ENCODE measurements at regions not wholly inside any gene's neighbourhood (a gene's known extent, or its start where the extent isn't known, plus 50 kb on each side); places are given as distances from the start of the nearest gene placed in this dataset.

DNA sequence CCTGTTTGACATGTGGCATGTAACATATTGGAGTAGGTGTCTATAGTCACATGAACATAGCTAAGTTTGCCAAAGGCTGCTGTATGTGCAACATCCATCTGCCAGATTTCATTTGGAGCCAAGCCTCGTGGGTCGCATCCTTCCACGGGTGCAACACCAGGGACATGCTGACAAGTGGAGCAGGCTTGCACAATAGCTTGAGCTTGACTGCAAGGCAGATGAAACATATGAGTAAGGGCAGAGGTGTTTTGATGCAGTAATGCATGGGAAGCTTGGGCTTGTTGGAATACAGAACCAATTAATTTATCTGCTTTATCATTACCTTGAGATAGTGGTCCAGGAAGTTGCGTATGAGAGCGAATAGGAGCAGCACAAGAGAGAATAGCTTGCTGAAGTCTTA, 74.1 kb upstream of the BTN3A2 start:
- no peak for DNase-seq (ENCODE audit: low spot score)

DNA sequence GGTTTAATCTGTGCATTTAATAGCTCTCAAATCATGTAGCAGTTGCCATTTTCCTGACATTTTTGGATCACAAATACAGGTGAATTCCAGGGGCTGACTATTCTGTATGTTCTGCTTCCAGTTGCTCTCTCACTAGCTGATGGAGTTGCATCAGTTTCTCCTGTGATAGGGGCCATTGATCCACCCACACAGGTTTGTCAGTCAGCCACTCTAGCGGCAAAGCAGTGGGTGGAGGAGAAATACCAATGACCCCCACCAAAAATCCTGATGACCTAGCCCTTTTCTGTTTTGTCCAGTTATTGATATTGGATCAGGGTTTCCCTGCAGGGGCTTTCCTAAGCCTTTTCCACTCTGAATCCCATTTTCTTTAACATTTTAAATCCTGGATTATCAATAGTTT, 72.3 kb upstream of the BTN3A2 start:
- no peak for DNase-seq (ENCODE audit: low spot score)

DNA sequence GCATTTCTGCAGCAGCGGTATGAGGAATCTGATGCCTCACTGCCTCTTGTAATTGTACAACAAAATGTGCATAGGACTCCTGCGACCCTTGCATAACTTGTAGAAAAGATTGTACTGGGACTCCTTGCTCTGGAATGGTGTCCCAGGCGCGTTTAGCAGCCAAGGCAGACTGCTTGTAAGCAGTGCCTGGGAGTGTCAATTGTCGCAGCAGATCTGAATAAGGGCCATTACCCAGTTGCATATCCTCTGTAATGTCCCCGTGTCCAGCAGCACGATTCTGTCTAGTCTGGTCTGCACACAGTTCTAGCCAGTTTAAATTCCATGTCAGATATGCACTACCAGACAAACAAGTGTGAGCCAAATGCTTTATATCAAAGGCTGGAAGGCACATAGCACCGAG, 70.7 kb upstream of the BTN3A2 start:
- no peak for DNase-seq (ENCODE audit: low spot score)

DNA sequence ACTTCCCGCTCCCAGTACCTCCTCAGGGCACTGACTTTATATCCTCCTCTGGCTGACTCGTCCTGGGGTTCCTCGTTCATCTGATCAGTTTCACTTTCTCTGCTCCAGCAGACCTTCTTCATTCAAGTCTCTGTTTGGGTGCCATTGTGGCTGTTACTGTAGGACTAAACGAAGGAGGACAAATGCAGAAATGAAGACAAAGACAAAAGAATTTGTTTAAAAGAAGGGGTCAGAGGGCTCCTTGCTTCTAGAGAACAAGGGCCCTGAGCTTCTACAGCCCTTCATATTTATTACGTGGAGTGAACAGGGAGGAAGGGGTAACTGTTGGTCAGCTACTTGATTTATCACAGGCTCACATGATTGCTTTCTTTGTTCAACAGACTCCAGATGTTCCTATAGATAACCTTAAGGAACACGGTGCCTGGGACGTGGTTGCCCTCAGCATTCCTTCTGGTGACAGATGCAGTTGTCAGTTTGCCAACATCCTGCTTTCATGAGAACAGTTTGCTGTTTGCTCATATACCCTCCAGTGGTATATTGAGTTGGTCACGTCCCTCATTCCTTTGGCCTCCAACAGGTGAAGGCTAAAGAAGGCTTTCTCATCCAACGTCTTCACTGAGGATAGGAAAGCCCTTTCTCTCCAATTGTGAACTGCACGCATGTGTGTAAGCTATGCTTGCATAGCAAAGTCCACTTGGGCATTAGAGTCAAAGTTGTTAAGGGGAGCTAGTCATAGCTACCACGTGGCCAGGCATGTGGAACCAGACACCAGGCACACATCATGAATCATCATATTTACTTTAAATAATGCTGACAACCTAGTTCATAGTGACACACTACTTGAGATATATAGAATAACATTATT, 69.1 kb upstream of the BTN3A2 start:
- DNase-seq (ENCODE audit: low spot score), result no peak

DNA sequence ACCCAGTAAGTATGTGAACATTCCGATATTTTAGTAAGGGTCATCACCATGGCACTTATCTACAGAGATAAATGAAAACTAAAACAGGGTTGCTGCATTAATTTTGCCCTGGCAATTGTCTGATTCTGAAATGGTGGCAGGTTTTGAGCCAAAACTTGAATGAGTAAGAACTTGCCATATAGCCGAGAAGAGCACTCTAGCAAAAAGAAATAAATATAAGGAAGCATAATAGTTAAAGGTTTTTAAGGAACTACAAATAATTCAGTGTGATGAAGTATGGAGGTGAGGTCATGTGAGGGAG, 68.5 kb upstream of the BTN3A2 start:
- no peak for DNase-seq (ENCODE audit: low spot score)

DNA sequence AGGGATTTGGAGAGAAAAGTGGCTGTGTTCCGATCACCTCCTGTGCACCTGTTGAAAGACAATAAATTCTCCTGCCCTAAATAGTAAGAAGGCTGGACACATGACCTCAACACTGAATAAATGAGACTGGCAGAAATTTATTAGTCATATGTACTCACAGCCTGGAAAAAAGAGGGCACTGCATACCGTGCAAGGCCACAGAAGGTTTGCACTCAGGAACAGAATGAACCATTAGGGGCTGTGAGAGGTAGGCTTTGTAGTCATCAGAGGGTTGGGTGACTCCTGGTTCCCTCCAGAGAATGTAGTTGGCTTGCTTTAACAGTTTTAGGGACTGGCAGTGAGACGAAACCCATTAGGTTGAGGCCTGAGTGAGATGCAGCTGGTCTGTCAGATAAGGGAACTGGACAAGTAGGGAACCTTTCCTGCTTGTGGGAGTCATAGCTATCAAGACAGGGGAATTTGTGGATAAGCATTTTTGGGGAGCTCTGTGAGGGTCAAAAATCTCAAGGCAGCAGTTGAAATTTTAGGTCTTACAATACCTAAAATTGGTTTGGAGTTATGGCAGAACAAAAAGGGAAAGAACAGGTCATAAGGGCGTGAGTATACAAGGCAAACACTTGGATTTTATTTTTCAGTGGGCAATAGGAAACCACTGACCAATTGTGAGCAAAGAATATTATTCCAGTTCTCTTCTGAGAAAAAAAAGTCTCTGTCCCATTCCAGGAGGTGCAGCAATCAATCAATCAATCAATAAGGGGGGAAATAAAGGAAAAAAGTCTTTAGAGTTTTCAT, 67.9 kb upstream of the BTN3A2 start:
- DNase-seq (ENCODE audit: low spot score), result no peak

DNA sequence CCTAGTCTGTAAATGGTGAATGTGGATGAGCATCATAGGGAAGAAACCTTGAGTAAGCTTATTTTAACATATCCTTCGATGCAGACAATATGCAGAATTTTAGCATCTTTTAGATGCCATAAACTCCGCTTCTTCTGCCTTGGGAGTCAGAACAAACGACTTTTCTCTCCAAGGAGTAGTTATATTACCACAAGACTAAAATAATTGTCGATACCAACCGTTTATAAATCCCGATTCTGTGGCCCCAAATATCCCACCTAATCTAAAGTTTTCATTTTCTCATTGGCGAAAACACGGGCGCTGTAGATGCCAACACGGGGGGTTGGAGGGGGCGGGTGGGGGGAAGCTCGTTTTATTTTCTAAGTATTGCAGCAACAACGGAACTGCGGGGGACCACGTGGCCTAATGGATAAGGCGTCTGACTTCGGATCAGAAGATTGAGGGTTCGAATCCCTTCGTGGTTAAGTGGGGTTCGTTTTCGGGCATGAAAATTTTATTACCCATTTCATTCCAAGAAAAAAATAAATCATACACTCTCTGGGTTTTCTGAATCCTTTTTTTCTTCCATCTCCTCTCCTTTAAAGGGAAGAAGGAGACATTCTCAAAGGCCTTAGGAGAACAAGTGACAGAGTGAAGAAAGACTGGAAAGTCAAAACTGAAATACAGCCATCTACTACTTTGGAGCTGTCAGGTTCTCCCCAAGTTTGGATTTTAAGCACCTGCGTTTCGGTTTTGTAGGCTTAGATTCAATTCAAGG, 65.5 kb upstream of the BTN3A2 start:
- no peak for DNase-seq (ENCODE audit: low spot score)

DNA sequence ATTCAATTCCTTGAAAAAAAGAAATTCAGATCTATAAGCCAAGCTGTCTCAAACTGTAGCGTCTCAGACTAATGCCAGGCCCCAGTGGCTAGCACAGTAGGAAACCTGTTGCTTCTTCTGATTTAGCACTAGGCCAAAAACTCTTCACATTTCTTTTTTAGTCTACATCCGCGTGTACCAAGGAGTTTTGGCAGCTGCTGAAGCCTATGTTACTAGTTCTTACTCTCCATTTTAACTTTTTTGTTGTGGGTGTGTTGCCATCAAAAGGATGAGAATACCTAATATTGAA, 65.0 kb upstream of the BTN3A2 start:
- DNase-seq (ENCODE audit: low spot score), result no peak

DNA sequence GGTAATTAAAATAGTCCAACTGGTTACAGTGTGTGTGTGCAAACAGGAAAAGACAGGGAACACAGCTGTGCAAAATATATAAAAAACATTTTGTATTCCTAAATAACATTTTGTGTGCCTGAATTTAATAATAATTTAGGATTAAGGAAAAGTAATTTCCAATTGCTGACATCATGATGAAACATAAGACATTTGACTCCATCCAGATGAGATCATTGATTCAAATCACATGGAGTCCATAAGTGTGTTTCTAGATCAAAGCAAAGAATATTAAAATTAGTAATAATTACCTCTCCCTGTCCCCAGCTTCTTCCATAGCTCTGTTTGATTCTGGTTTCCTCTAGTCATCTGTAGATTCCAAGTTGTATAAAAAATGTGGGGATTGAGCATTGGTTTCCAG, 64.6 kb upstream of the BTN3A2 start:
- DNase-seq (ENCODE audit: low spot score), result no peak

DNA sequence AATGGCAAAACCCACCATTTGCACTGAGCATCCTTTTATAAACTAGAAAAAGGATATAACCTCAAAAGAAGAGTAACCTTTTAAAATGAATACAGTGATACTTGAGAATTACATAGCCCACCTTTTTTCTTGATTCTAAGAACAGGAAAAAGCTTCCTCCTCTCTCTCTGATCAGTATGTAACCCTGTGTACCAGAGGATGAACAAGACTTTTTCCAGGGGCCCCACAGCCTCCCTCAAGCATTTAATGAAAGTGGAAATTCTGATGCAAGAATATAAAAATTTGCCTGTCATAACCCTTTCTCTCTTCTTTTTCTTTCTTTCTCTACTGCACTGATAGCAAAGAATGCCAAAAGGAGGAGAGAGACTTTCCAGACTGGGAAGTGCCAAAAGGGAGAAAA, 64.2 kb upstream of the BTN3A2 start:
- no peak for DNase-seq (ENCODE audit: low spot score)

DNA sequence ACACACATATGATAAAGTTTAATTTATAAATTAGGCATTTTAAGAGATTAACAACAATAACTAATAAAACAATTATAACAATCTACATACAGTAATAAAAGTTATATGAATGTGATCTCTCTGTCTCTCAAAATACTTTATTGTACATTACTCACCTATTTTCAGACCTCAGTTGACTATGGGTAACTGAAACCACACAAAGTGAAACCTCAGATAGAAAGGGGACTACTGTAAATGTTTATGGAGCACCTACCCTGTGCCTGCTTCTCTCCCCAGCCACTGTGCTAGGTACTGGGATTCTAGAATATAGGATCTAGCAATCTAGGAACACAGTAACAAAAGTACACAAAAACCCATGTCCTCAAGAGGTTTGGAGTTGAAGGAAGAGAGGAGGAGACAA, 63.4 kb upstream of the BTN3A2 start:
- DNase-seq (ENCODE audit: low spot score), result no peak

DNA sequence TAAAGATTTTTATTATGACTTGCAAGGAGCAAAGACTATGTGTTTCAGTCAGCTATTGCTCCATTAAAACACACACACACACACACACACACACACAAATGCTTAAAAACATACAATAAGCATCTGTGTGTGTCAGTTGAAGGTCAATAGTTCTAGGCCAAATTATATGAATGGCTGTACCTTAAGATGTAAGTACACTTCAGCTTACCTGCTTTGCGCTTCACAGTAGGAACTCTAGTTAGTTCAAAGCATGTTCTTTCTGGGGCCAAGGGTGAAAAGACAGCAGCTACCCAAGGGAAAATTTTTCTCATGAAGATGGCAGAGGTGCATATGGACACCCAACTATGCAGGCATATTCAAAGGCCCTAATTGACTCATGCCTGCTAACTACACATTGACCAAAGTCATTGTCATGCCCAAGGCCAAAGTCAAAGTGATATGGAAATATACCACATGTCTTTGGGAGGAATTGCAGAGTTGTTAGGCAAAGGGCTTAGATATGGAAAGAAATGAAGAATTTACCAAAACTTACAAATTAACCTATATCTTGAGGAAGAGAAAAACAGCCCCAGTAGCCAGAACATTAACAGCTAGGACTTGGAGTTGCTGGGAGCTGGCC, 61.9 kb upstream of the BTN3A2 start:
- no peak for DNase-seq (ENCODE audit: low spot score)

DNA sequence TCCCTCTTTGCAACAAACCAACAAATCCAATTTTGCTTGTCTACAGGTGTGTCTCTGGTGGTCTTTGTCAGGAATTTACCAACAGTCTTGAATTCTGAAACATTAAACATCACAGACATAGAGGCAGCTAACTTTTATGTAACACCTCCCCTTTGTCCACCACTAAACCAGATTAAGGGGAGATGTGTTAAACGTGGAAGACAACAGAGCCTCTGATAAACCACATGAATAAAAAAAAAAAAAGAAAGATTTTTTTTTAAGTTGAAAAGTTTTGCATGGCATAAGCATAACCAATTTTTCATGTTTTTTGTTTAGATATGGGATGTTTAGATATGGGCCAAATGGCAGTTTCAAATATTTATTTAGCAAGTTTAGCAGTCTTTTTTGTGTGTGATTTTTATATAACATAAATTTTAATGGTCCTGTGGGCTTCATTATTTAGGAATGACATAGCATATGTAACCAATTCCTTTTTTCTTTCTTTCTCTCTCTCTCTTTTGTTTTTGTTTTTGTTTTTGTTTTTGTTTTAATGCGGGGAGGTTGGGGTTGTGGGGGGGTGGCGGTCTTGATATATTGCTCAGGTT, 60.7 kb upstream of the BTN3A2 start:
- DNase-seq (ENCODE audit: low spot score), result no peak

DNA sequence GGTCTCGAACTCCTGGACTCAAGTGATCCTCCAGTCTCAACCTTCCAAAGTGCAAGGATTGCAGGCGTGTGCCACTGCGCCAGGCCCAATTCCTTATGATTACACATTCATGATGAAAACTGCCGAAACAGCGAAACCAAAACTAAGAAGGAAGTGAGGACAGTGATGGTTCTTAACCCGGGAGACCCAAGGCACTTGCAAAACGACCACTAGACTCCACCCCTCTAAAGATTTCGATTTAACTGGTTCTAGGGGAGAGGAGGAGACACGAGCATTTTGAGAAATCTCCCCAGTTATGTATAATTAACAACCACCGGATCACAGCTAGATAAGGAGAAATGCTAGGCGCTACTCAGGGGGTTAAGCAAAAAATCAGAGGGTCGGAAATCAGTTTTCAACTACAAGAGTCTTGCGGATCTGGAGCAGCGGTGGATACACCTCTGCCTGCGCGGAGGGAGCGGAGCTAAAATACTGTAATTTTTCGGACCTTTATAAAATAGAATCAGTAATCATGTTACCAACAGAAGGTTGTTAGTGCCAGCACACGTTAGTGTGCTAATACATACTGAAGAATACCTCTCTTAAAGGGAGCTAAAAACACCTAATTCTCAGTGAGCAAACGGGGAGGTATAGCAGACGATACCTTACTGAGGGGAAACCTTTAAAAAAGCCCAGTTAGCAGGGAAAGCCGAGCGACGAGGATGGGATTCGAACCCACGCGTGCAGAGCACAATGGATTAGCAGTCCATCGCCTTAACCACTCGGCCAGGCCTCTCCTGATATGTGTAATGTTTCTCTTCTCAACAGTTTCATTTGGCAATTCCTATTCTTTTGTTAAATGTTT, 60.0 kb upstream of the BTN3A2 start:
- DNase-seq (ENCODE audit: low spot score), result no peak

DNA sequence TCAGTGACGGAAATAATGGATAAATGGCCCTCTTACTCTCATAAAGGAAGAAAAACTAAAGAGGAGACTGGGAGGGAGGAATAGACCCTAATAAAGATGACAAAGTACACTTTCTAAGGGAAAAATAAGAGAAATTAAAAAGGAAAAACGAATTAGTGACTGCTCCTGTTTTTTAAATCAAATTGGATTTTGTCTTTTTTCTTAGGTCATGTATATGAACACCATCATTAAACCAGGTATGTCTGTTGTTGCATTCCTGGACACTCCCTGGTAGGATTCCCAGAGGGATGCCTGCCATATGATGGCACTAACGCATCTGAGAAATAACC, 59.4 kb upstream of the BTN3A2 start:
- no peak for DNase-seq (ENCODE audit: low spot score)

DNA sequence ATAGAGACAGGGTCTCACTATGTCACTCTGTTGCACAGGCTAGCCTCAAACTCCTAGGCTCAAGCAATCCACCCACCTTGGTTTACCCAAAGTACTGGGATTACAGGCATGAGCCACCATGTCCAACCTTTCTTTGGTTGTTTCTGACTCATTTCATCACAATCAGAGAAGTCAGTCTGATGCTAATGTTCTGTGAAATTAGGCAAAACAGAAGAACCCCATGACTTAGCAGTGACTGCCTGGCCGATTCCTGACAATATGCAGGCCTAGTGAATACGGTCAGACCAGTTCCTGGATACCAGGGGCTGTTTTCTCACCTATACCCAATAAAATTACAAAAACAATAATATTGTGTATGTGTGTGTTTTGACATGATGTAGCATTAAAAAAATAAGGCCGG, 58.8 kb upstream of the BTN3A2 start:
- DNase-seq (ENCODE audit: low spot score), result no peak

DNA sequence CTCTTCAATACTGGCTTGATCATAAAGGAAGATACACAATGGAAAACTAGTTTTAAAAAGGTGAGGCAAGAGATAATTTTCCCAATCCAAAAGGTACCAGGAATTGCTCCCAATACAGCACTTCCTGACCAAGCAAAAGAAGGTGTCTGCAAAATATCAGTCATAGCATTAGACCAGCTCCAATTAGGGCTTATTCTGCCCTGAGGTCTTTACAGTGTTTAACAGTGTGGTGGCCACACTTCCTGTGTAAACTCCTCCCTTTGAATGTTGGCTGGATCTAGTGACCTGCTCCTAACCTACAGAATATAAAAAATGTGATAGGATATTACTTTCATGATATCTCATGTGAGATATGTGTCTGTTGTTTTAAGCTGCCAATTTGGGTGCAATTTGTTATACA, 57.1 kb upstream of the BTN3A2 start:
- no peak for DNase-seq (ENCODE audit: low spot score)

DNA sequence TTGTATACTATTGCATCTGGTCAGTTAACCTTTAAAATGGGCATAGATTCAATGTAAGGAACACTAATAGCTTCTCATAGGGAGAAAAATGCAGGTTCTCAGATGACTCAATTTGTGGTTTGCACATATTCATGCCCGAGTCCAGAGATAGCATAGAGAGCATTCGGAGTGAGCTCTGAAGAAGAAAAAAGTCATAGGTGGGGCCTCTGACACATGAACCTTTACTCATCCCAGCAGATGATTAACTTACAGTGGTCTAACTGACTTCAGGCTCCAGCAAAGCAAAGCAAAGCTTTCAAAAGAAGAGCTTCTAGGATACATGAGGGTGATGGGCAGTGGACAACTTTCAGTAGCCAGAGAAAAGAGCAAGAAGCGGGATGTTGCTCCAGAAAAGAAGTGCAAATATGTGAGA, 55.3 kb upstream of the BTN3A2 start:
- DNase-seq (ENCODE audit: low spot score), result no peak

DNA sequence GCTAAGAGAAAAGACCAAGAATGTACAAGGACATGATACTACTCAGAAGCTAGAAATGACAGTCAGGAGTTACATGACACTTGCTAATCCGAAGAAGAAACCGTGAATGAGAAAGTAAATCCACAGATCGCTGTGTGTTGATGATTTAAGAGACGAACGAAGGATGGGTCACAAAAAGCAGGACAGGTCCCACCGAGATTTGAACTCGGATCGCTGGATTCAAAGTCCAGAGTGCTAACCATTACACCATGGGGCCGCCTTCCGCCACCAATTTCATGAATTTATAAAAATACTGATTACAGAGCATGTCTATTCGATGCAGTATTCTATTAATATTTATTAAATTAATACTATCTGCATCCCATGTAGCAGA, 54.0 kb upstream of the BTN3A2 start:
- no peak for DNase-seq (ENCODE audit: low spot score)

DNA sequence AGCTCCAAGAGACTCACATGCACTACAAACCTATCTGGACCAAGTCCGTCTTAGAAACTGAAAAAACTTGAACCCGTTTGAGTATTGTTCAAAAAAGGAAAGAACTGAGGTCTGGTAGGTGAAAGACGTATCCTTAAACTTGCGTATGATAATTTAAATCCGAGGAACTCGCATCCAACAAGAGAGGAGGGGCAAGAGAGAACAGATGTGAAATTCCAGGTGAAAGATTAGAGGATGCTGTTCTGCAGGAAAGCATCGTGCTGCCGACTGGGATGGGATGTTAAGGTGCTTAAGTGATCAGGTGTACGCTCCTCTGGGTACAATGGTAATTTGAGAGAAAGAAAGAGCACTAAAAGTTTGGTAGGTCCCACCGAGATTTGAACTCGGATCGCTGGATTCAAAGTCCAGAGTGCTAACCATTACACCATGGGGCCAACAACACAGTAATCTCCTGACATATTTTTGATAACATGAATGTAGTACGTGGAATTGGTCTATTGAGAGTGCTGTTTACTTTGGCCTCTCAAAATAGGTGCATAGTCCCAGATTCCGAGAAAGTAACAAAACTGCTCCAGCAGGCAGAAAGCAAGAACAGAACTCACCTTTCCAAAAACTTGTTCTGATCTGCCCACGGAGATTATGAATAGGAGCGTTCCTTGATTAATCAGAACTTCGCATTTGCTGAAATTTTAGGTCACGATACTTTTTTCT, 53.5 kb upstream of the BTN3A2 start:
- peak; percentile 52 for DNase-seq (ENCODE audit: low spot score)

DNA sequence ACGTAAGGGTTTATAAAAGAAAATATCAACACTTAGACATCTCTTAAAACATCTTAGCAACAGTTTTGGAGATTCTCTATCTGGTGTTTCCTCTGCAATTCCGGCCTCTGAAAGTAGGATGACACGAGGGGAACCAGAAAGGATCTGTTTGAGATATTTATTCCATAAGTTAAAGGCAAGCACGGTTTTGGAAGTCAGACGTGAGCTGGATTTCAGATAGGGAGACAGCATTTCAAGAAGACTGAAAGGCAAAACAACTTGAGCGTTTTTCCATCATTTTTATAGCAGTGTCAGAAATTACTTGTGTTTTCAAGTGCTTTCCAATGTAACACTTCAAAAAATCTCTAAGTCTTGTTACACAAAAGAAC, 52.9 kb upstream of the BTN3A2 start:
- DNase-seq (ENCODE audit: low spot score), result no peak
